Left lung (tissue), 4 donors: ENCODE measurements at regions not wholly inside any gene's neighbourhood (a gene's known extent, or its start where the extent isn't known, plus 50 kb on each side); places are given as distances from the start of the nearest gene placed in this dataset.

Experiments
- ATAC-seq: fragments of 200-7000 bp; cut with Tn5 transposase; one replicate; pipeline ENCODE4 v1.9.1; 2020; ENCODE audit warnings: moderate library complexity
- DNase-seq, 4 donors: peaks; one replicate each; pipeline ENCODE4 v3.0.0-alpha.2; 2013 to 2020
- H3K27ac ChIP-seq, 2 donors: fragments of 200-600 bp; sonication (generic) in 1 of 2; one replicate each; pipeline versions ENCODE4 v1.5.0 to v1.8.0; 2020 to 2021
- H3K27me3 ChIP-seq, 2 donors: fragments of 200-600 bp; sonication (generic) in 1 of 2; one replicate each; pipeline versions ENCODE4 v1.5.0 to v1.8.0; 2020 to 2021
- H3K36me3 ChIP-seq, 2 donors: fragments of 200-600 bp; sonication (generic) in 1 of 2; one replicate each; pipeline versions ENCODE4 v1.5.0 to v1.8.0; 2020 to 2021
- H3K4me1 ChIP-seq, 2 donors: fragments of 200-600 bp; one replicate each; pipeline ENCODE4 v1.8.0; 2021
- H3K4me3 ChIP-seq, 2 donors: fragments of 200-600 bp; sonication (generic) in 1 of 2; one replicate each; pipeline versions ENCODE4 v1.5.0 to v1.8.0; 2020 to 2021; ENCODE audit warnings: mild to moderate bottlenecking in 1 of 2
- H3K9me3 ChIP-seq, 2 donors: fragments of 200-600 bp; sonication (generic) in 1 of 2; one replicate each; pipeline versions ENCODE4 v1.5.0 to v1.8.0; 2020 to 2021
- intact Hi-C, 2 donors: fragments of 100-400 bp; cut with DNase I; formaldehyde crosslinking; loops; one replicate each; pipeline versions ENCODE4 v1.11.2 to v1.14.2; 2022
- TF ChIP-seq, protein P1 (sequence below), 2 donors: fragments of 200-600 bp; sonication (generic) in 1 of 2; IDR thresholded peaks; one replicate each; pipeline versions ENCODE4 v1.5.0 to v1.8.0; 2021; ENCODE audit warnings: antibody characterized with exemption in 2 of 2
- donor health status: DM: no; HTN: yes; CAD: no.
- donor health status: DM: no; HTN: no; CAD: no.

DNA sequence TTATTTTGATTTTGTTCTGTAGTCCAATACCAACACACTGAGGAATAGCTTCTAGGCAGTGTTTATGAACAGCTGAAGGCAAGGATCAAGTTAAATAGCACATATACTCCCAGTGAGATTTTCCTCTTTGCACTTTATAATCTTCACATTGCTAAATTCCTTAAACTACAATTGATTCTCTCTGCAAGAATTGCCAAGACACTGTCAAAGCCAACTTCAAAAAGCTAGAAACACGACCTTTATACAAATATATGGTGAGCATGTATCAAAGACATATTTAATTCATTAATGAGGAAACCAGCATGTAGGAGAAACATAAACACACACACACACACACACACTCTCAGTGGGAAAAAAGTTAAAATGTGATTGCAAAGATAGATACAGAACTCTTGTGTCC is 86.4 kb upstream of the FAM9C start:
- no peaks in the 10 kb centered on the region for H3K9me3 ChIP-seq
- no peak overlapping the region for H3K27ac ChIP-seq
- no peak overlapping the region for H3K4me3 ChIP-seq
- ATAC-seq (no peak), DNase-seq (no peak)
- H3K27me3 ChIP-seq, result no peaks in the 10 kb centered on the region
- TF ChIP-seq, protein P1, sequence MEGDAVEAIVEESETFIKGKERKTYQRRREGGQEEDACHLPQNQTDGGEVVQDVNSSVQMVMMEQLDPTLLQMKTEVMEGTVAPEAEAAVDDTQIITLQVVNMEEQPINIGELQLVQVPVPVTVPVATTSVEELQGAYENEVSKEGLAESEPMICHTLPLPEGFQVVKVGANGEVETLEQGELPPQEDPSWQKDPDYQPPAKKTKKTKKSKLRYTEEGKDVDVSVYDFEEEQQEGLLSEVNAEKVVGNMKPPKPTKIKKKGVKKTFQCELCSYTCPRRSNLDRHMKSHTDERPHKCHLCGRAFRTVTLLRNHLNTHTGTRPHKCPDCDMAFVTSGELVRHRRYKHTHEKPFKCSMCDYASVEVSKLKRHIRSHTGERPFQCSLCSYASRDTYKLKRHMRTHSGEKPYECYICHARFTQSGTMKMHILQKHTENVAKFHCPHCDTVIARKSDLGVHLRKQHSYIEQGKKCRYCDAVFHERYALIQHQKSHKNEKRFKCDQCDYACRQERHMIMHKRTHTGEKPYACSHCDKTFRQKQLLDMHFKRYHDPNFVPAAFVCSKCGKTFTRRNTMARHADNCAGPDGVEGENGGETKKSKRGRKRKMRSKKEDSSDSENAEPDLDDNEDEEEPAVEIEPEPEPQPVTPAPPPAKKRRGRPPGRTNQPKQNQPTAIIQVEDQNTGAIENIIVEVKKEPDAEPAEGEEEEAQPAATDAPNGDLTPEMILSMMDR (IDR thresholded peaks at IDR 0.05), result no peak
- H3K36me3 ChIP-seq, result no peaks in the 10 kb centered on the region
- intact Hi-C loops, result no loop called here
- H3K4me1 ChIP-seq, result no peaks in the 10 kb centered on the region

DNA sequence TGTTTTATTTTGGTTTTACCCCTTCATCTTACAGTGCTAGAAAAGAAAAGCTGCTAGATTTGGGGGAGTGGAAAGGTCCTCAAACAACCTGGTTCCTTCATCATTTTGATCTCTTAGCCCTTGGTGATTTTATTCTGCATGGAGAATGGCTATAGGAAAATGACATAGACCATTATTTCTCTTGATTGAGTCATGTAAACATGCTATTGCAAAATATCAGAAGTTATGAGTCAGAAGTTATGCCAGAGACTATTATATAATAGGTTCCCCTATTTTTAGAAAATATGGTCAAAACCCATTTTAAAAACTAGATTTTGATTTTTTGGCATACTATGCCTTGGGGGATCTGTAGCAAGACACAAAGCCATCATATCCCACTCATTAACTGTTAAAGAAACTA is 83.7 kb upstream of the FAM9C start:
- Histone ChIP-seq H3K4me1 (peaks cover 0 to 3% of the 10 kb centered on the region in 2 donors), H3K27ac (no peak overlapping the region), H3K4me3 (no peak overlapping the region), H3K9me3 (no peaks in the 10 kb centered on the region), H3K27me3 (no peaks in the 10 kb centered on the region), H3K36me3 (no peaks in the 10 kb centered on the region)
- DNase-seq, result no peak
- TF ChIP-seq, protein P1 (IDR thresholded peaks at IDR 0.05), result no peak
- ATAC-seq, result peak; percentile 35
- intact Hi-C loops, result no loop called here

DNA sequence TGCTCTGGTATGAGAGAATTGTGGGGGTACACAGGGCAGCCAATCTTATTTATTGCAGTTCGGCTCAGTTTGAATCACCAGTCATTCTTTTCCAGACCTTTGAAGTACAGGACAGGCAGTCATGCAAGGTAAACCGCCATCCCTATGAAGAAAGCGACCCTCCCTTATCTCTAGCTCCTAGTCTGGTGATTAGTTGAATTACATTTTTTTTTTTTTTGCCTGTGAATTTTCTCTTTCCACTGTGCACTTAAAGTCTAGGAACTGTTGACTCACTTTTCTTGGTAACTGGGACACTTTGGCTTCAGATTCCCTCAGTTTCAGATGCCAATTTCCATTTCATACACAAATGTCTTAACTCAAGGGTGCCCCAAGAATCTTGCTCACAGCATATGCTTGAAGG is 82.4 kb upstream of the FAM9C start:
- H3K27ac ChIP-seq, result no peak overlapping the region
- intact Hi-C loops, result no loop called here
- H3K36me3 ChIP-seq, result no peaks in the 10 kb centered on the region
- peak; percentile 20 for ATAC-seq
- H3K9me3 ChIP-seq, result no peaks in the 10 kb centered on the region
- TF ChIP-seq, protein P1 (IDR thresholded peaks at IDR 0.05), result no peak
- no peak overlapping the region for H3K4me3 ChIP-seq
- peaks cover 0 to 3% of the 10 kb centered on the region in 2 donors for H3K4me1 ChIP-seq
- H3K27me3 ChIP-seq, result no peaks in the 10 kb centered on the region
- DNase-seq, result no peak

DNA sequence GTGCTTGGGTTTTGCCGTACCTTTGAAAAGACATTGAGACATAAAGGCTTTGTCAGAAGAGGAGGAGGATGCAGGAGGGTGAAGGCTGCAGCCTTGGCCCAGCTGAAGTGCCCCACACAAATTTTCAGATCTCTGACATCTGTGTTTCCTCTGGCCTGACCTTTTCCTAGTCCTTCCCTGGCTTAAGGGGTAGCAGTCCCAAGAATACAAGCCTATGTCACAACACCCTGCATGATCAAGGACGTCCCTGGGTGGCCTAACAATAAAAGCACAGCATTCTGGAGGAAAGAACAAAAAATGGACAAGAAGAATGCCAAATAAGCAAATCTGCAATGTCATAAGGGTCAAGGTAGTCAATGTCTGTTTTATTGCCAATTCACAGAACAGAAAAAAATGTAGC is 80.8 kb upstream of the FAM9C start:
- TF ChIP-seq, protein P1 (IDR thresholded peaks at IDR 0.05), result no peak
- no peaks in the 10 kb centered on the region for H3K9me3 ChIP-seq
- no peaks in the 10 kb centered on the region for H3K27me3 ChIP-seq
- intact Hi-C loops, result no loop called here
- H3K4me1 ChIP-seq, result peaks cover 0 to 3% of the 10 kb centered on the region in 2 donors
- DNase-seq, result no peak
- no peak overlapping the region for H3K27ac ChIP-seq
- no peak overlapping the region for H3K4me3 ChIP-seq
- no peak for ATAC-seq
- H3K36me3 ChIP-seq, result no peaks in the 10 kb centered on the region

DNA sequence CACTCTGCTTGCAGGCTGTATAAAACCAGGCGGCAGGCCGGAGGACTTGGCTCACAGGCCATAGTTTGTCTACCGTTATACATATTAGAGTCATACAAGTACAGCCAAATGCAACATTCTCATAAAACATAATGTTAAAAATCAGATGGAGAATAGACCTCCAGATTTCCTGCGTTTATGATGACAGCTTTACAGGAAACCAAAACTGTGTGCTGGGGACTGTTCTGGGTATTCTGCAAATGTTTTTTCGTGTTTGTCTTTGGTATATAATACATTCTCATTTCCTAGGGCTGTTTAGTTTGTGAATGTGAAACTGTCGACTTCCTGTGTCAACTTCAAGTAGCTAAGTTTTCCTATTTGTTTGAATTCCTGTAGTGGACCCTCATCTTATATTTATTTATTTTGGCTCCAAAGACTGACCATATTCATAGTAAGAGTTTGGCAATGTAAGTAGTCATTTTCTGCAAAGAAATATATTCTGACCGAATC is 79.5 kb upstream of the FAM9C start:
- ATAC-seq, result peak; percentile 6
- TF ChIP-seq, protein P1 (IDR thresholded peaks at IDR 0.05), result no peak
- intact Hi-C loops, result no loop called here
- Histone ChIP-seq H3K27me3 (no peaks in the 10 kb centered on the region), H3K36me3 (no peaks in the 10 kb centered on the region), H3K27ac (peak overlapping the region; percentile 13 to 57), H3K9me3 (no peaks in the 10 kb centered on the region), H3K4me1 (peaks cover 0 to 8% of the 10 kb centered on the region in 2 donors), H3K4me3 (no peak overlapping the region)
- no peak for DNase-seq
